ENCODE measurements at regions not wholly inside any gene's neighbourhood (a gene's known extent, or its start where the extent isn't known, plus 50 kb on each side); places are given as distances from the start of the nearest gene placed in this dataset.

DNA sequence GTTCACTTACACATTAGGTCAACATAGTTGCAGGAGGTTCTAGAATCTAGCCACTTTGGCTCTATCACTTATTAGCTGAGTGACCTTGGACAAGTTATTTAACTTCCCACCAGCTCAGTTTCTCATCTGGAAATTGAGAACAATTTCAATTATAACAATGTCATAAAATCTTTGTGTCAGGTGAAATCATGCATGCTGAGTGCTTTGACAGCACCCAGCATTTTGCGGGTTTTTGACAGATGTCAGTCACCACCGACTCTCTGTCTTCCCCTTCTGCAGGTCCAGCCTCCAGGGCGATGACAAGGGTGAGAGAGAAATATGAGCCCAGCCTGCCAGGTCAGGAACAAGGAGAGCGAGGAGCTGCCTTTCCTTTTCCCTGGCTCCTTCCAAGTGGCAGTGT is 107.1 kb upstream of the TAS2R1 start:
- TF ChIP-seq, protein P1, sequence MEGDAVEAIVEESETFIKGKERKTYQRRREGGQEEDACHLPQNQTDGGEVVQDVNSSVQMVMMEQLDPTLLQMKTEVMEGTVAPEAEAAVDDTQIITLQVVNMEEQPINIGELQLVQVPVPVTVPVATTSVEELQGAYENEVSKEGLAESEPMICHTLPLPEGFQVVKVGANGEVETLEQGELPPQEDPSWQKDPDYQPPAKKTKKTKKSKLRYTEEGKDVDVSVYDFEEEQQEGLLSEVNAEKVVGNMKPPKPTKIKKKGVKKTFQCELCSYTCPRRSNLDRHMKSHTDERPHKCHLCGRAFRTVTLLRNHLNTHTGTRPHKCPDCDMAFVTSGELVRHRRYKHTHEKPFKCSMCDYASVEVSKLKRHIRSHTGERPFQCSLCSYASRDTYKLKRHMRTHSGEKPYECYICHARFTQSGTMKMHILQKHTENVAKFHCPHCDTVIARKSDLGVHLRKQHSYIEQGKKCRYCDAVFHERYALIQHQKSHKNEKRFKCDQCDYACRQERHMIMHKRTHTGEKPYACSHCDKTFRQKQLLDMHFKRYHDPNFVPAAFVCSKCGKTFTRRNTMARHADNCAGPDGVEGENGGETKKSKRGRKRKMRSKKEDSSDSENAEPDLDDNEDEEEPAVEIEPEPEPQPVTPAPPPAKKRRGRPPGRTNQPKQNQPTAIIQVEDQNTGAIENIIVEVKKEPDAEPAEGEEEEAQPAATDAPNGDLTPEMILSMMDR (conservative IDR thresholded peaks at IDR 0.05; ENCODE audit: low read length), result no peak
- no peak for TF ChIP-seq EZH2phosphoT487 (IDR thresholded peaks at IDR 0.05; ENCODE audit: borderline replicate concordance, low read depth, low read length)
- Histone ChIP-seq H3K4me3 (ENCODE audit: low read depth, low read length, poor library complexity, severe bottlenecking) (no peak overlapping the region), H4K20me1 (ENCODE audit: insufficient read depth, low read length) (no peaks in the 10 kb centered on the region), H3K9me3 (ENCODE audit: low read length) (no peaks in the 10 kb centered on the region), H3K27ac (ENCODE audit: low read depth, low read length, poor library complexity, severe bottlenecking) (no peak overlapping the region), H3K79me2 (ENCODE audit: insufficient read depth, low read depth, low read length) (no peaks in the 10 kb centered on the region), H3K4me2 (ENCODE audit: low read length) (no peak overlapping the region), H3K36me3 (ENCODE audit: insufficient read depth, low read length) (no peaks in the 10 kb centered on the region), H3K4me1 (ENCODE audit: insufficient read depth, low read length, poor library complexity, severe bottlenecking) (no peaks in the 10 kb centered on the region), H3K9me2 (ENCODE audit: insufficient read depth, low read length) (no peaks in the 10 kb centered on the region), H2AFZ (ENCODE audit: low read length) (no peak overlapping the region)
- intact Hi-C loops (cut with micrococcal nuclease; ENCODE audit: unreplicated experiment), result no loop called here
- no TSS peak for BruUV-seq (replicated peaks)
- ChIA-PET CTCF (ENCODE audit: unreplicated experiment) (no interaction called here), POLR2A (no interaction called here)
- DNase-seq (ENCODE audit: low spot score), result no peak

DNA sequence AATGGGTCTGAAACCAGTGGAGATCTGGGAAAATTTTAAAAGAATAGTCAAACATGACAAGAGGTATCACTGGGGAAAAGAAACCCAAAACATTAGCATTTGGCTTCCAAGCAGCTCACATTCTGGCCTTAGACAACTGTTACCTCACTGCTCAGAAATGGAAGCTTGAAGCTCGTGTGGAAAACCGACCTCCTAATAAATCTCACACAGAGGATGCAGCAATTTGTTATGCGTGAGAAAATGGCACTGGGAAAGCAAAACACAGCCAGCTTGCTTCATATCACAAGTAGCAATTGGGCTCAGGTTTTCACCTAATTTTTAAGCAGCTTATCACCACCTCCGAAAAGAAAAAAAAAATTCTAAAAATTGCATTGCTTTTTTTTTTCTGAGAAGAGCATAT is 103.3 kb upstream of the TAS2R1 start:
- Histone ChIP-seq H3K9me3 (ENCODE audit: low read length) (no peaks in the 10 kb centered on the region), H3K4me3 (ENCODE audit: low read depth, low read length, poor library complexity, severe bottlenecking) (no peak overlapping the region), H3K4me1 (ENCODE audit: insufficient read depth, low read length, poor library complexity, severe bottlenecking) (no peaks in the 10 kb centered on the region), H3K36me3 (ENCODE audit: insufficient read depth, low read length) (no peaks in the 10 kb centered on the region), H3K79me2 (ENCODE audit: insufficient read depth, low read depth, low read length) (no peaks in the 10 kb centered on the region), H2AFZ (ENCODE audit: low read length) (no peak overlapping the region), H3K9me2 (ENCODE audit: insufficient read depth, low read length) (no peaks in the 10 kb centered on the region), H3K27ac (ENCODE audit: low read depth, low read length, poor library complexity, severe bottlenecking) (no peak overlapping the region), H4K20me1 (ENCODE audit: insufficient read depth, low read length) (no peaks in the 10 kb centered on the region), H3K4me2 (ENCODE audit: low read length) (no peak overlapping the region)
- no TSS peak for BruUV-seq (replicated peaks)
- intact Hi-C loops (cut with micrococcal nuclease; ENCODE audit: unreplicated experiment), result no loop called here
- ChIA-PET POLR2A (no interaction called here), CTCF (ENCODE audit: unreplicated experiment) (no interaction called here)
- DNase-seq (ENCODE audit: low spot score), result no peak
- TF ChIP-seq, protein P1 (conservative IDR thresholded peaks at IDR 0.05; ENCODE audit: low read length), result no peak
- TF ChIP-seq EZH2phosphoT487 (IDR thresholded peaks at IDR 0.05; ENCODE audit: borderline replicate concordance, low read depth, low read length), result no peak

DNA sequence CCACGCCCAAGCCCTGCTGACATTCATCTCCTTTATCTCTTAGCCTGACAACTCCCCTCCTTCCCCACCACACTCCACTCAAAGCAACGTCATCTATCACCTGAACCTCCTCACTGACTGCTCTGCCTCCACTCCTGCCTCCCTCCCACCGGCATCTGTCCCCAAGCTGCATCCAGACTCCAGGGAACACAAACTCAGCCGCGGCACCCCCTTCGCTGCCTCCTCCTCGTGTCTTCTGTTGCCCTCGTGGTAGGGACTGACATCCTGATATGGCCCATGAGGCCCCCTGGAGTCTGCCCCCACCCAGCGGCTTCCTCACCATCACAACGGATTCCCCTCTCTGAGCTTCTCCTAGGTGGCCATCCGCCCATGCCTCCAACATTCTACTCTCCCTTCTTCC is 101.0 kb upstream of the TAS2R1 start:
- Histone ChIP-seq H2AFZ (ENCODE audit: low read length) (no peak overlapping the region), H3K4me2 (ENCODE audit: low read length) (no peak overlapping the region), H3K36me3 (ENCODE audit: insufficient read depth, low read length) (no peaks in the 10 kb centered on the region), H3K27ac (ENCODE audit: low read depth, low read length, poor library complexity, severe bottlenecking) (no peak overlapping the region), H3K4me1 (ENCODE audit: insufficient read depth, low read length, poor library complexity, severe bottlenecking) (no peaks in the 10 kb centered on the region), H3K9me2 (ENCODE audit: insufficient read depth, low read length) (no peaks in the 10 kb centered on the region), H3K4me3 (ENCODE audit: low read depth, low read length, poor library complexity, severe bottlenecking) (no peak overlapping the region), H3K9me3 (ENCODE audit: low read length) (no peaks in the 10 kb centered on the region), H3K79me2 (ENCODE audit: insufficient read depth, low read depth, low read length) (no peaks in the 10 kb centered on the region), H4K20me1 (ENCODE audit: insufficient read depth, low read length) (no peaks in the 10 kb centered on the region)
- CTCF ChIA-PET (ENCODE audit: unreplicated experiment), result no interaction called here
- intact Hi-C loops (cut with micrococcal nuclease; ENCODE audit: unreplicated experiment), result no loop called here
- POLR2A ChIA-PET, result no interaction called here
- no TSS peak for BruUV-seq (replicated peaks)
- no peak for DNase-seq (ENCODE audit: low spot score)
- TF ChIP-seq EZH2phosphoT487 (IDR thresholded peaks at IDR 0.05; ENCODE audit: borderline replicate concordance, low read depth, low read length), result no peak
- TF ChIP-seq, protein P1 (conservative IDR thresholded peaks at IDR 0.05; ENCODE audit: low read length), result no peak
